Peyer's patch (tissue), 4 donors: ENCODE measurements at regions not wholly inside any gene's neighbourhood (a gene's known extent, or its start where the extent isn't known, plus 50 kb on each side); places are given as distances from the start of the nearest gene placed in this dataset.

Experiments used
- DNase-seq, 3 donors: peaks; one replicate each; pipeline ENCODE4 v3.0.0-alpha.2; 2017 to 2019
- H3K27ac ChIP-seq, 4 donors: fragments of 200-600 bp; sonication (generic); one replicate each; pipeline ENCODE4 v1.5.1; 2016 to 2019
- H3K27me3 ChIP-seq, 2 donors: fragments of 200-600 bp; sonication (generic); one replicate each; pipeline ENCODE4 v1.5.1; 2019
- H3K36me3 ChIP-seq, 3 donors: fragments of 200-600 bp; sonication (generic); one replicate each; pipeline ENCODE4 v1.5.1; 2016 to 2019
- H3K4me1 ChIP-seq, 4 donors: fragments of 200-600 bp; sonication (generic); one replicate each; pipeline ENCODE4 v1.5.1; 2016 to 2019
- H3K4me3 ChIP-seq, 4 donors: fragments of 200-600 bp; sonication (generic); 1 replicate in 3 of 4; 2 replicates in 1 of 4; pipeline ENCODE4 v1.5.1; 2016 to 2019; ENCODE audit warnings: mild to moderate bottlenecking in 1 of 4
- H3K9me3 ChIP-seq, 4 donors: fragments of 200-600 bp; sonication (generic); one replicate each; pipeline ENCODE4 v1.5.1; 2016 to 2019; ENCODE audit warnings: mild to moderate bottlenecking in 1 of 4
- CTCF ChIP-seq, 6 experiments: fragments of 450-650 bp in 4 of 6; fragments of 200-600 bp in 2 of 6; sonication (generic) in 1 of 6; IDR thresholded peaks; one replicate each; pipeline ENCODE4 v1.5.1; 2017 to 2019; ENCODE audit warnings: antibody characterized with exemption in 6 of 6, mild to moderate bottlenecking in 3 of 6, moderate library complexity in 1 of 6
- POLR2A ChIP-seq, 2 donors: fragments of 450-650 bp; IDR thresholded peaks; one replicate each; pipeline ENCODE4 v1.5.1; 2017; ENCODE audit warnings: antibody characterized with exemption in 2 of 2, mild to moderate bottlenecking in 2 of 2, moderate library complexity in 2 of 2

DNA sequence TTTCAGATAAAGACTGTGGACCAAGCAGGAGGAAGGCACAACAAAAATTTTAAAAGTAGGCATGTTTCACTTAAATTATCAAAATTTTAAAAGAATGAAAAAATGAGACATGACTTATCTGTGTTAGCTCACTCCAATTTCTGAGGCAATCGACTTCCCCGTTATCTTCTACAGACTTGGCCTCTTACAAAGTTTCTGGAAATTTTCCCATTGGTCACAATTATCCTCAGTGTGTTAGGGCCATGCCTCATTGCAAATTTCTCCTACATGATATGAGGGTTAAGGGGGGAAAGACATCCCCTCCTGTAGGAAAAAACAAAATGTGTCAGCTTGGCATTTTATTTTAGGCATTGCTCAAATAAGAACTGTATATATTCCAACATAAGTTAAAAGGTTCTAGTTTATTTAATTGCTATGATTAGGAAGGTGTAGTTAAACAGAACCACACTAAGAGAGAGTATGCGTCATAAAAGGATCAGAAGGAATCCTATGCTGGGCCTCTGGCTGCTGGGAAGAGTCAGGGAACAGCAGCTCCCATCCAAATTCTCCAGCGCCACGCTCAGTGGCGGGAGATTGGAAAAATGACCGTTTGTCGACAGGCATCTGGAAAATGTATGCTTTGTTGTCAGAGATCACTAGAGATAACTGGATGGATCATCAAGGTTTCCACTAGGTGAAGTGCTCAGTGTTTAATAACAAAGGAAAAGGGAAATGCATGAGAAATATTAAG, 463.6 kb upstream of the NR2F2 start:
- Histone ChIP-seq H3K27ac (no peak overlapping the region), H3K9me3 (no peaks in the 10 kb centered on the region), H3K36me3 (no peaks in the 10 kb centered on the region), H3K4me1 (no peaks in the 10 kb centered on the region), H3K4me3 (no peak overlapping the region), H3K27me3 (no peaks in the 10 kb centered on the region)
- TF ChIP-seq POLR2A (IDR thresholded peaks at IDR 0.05) (no peak), CTCF (IDR thresholded peaks at IDR 0.05) (no peak)
- DNase-seq = no peak

GRCh38 chr15:95868450-95868849, 462.1 kb upstream of the NR2F2 start:
- TF ChIP-seq CTCF (IDR thresholded peaks at IDR 0.05) = no peak
- no peak for TF ChIP-seq POLR2A (IDR thresholded peaks at IDR 0.05)
- H3K36me3 ChIP-seq = no peaks in the 10 kb centered on the region
- no peak overlapping the region for H3K27ac ChIP-seq
- H3K4me3 ChIP-seq = no peak overlapping the region
- peak in 1 of 3 donors; percentile 50 for DNase-seq
- no peaks in the 10 kb centered on the region for H3K27me3 ChIP-seq
- H3K4me1 ChIP-seq = no peaks in the 10 kb centered on the region
- H3K9me3 ChIP-seq = no peaks in the 10 kb centered on the region

GRCh38 chr15:95868970-95869369, 461.5 kb upstream of the NR2F2 start:
- no peak overlapping the region for H3K27ac ChIP-seq
- H3K27me3 ChIP-seq = no peaks in the 10 kb centered on the region
- H3K9me3 ChIP-seq = no peaks in the 10 kb centered on the region
- no peak for TF ChIP-seq CTCF (IDR thresholded peaks at IDR 0.05)
- TF ChIP-seq POLR2A (IDR thresholded peaks at IDR 0.05) = no peak
- no peak for DNase-seq
- no peaks in the 10 kb centered on the region for H3K36me3 ChIP-seq
- H3K4me3 ChIP-seq = no peak overlapping the region
- no peaks in the 10 kb centered on the region for H3K4me1 ChIP-seq

GRCh38 chr15:95869920-95870319, 460.6 kb upstream of the NR2F2 start:
- DNase-seq = no peak
- Histone ChIP-seq H3K27me3 (no peaks in the 10 kb centered on the region), H3K27ac (no peak overlapping the region), H3K4me1 (no peaks in the 10 kb centered on the region), H3K36me3 (no peaks in the 10 kb centered on the region), H3K9me3 (no peaks in the 10 kb centered on the region), H3K4me3 (no peak overlapping the region)
- TF ChIP-seq CTCF (IDR thresholded peaks at IDR 0.05) = no peak
- no peak for TF ChIP-seq POLR2A (IDR thresholded peaks at IDR 0.05)

- H3K4me1 ChIP-seq = no peaks in the 10 kb centered on the region
- DNase-seq = no peak
- H3K27ac ChIP-seq = no peak overlapping the region
- H3K9me3 ChIP-seq = no peaks in the 10 kb centered on the region
- TF ChIP-seq POLR2A (IDR thresholded peaks at IDR 0.05) = no peak
- TF ChIP-seq CTCF (IDR thresholded peaks at IDR 0.05) = no peak
- H3K36me3 ChIP-seq = no peaks in the 10 kb centered on the region
- H3K27me3 ChIP-seq = no peaks in the 10 kb centered on the region
- H3K4me3 ChIP-seq = no peak overlapping the region
Observed at GRCh38 chr15:95872366-95872771, 458.1 kb upstream of the NR2F2 start.

GRCh38 chr15:95874637-95875036, 455.9 kb upstream of the NR2F2 start:
- no peak overlapping the region for H3K27ac ChIP-seq
- TF ChIP-seq POLR2A (IDR thresholded peaks at IDR 0.05) (no peak), CTCF (IDR thresholded peaks at IDR 0.05) (no peak)
- H3K4me3 ChIP-seq = no peak overlapping the region

More at GRCh38 chr15:95874637-95875036, 455.9 kb upstream of the NR2F2 start:
- Histone ChIP-seq H3K4me1 (no peaks in the 10 kb centered on the region), H3K36me3 (no peaks in the 10 kb centered on the region), H3K27me3 (no peaks in the 10 kb centered on the region), H3K9me3 (no peaks in the 10 kb centered on the region)
- no peak for DNase-seq
